Stomach (tissue), 8 donors: ENCODE measurements at regions not wholly inside any gene's neighbourhood (a gene's known extent, or its start where the extent isn't known, plus 50 kb on each side); places are given as distances from the start of the nearest gene placed in this dataset.

Source experiments
- DNase-seq, 2 donors: peaks; one replicate each; pipeline versions ENCODE4 v3.0.0 to v3.0.0-alpha.2; 2013 to 2019
- H3K27ac ChIP-seq, 5 donors: fragments of 200-600 bp in 4 of 5; sonication (generic) in 4 of 5; one replicate each; pipeline ENCODE4 v1.5.1; 2013 to 2019; ENCODE audit warnings: mild to moderate bottlenecking in 1 of 5, moderate library complexity in 1 of 5
- H3K27me3 ChIP-seq, 3 donors: fragments of 200-600 bp; sonication (generic); one replicate each; pipeline ENCODE4 v1.5.1; 2017 to 2019; ENCODE audit warnings: mixed run types in 1 of 3
- H3K36me3 ChIP-seq, 4 donors: fragments of 200-600 bp; sonication (generic); 1 replicate in 3 of 4; 2 replicates in 1 of 4; pipeline ENCODE4 v1.5.1; 2016 to 2019
- H3K4me1 ChIP-seq, 4 donors: fragments of 200-600 bp; sonication (generic); one replicate each; pipeline ENCODE4 v1.5.1; 2016 to 2019
- H3K4me3 ChIP-seq, 4 donors: fragments of 200-600 bp; sonication (generic) in 3 of 4; one replicate each; pipeline ENCODE4 v1.5.1; 2016 to 2019; ENCODE audit warnings: mild to moderate bottlenecking in 1 of 4
- H3K9me3 ChIP-seq, 4 donors: fragments of 200-600 bp; sonication (generic); one replicate each; pipeline ENCODE4 v1.5.1; 2016 to 2019
- CTCF ChIP-seq, 7 experiments: fragments of 450-650 bp in 4 of 7; fragments of 200-600 bp in 3 of 7; sonication (generic) in 3 of 7; IDR thresholded peaks; one replicate each; pipeline ENCODE4 v1.5.1; 2016 to 2019; ENCODE audit warnings: antibody characterized with exemption in 7 of 7, control low read depth in 2 of 7, mild to moderate bottlenecking in 1 of 7
- EP300 ChIP-seq: sonication (generic); formaldehyde crosslinking; IDR thresholded peaks from one replicate; pipeline ENCODE4 v1.6.1; 2017; ENCODE audit warnings: antibody characterized with exemption
- POLR2A ChIP-seq, 4 donors: fragments of 450-650 bp; IDR thresholded peaks; one replicate each; pipeline ENCODE4 v1.6.1; 2016; ENCODE audit warnings: antibody characterized with exemption in 4 of 4, control low read depth in 2 of 4, mild to moderate bottlenecking in 1 of 4, moderate library complexity in 1 of 4
- POLR2AphosphoS5 ChIP-seq, 3 donors: sonication (generic); formaldehyde crosslinking; IDR thresholded peaks; one replicate each; pipeline ENCODE4 v1.6.1; 2016; ENCODE audit warnings: antibody characterized with exemption in 3 of 3
- WGBS, 5 donors: extraction: QIAGEN DNeasy Blood & Tissue Kit in 3 of 5; methylation state at CpG; one replicate each; pipeline versions ENCODE4 v1.1.5 to v1.1.7; 2013 to 2018; 5-methylcytosine and 5-hydroxymethylcytosine counted together
- intact Hi-C: fragments of 100-400 bp; cut with DNase I; formaldehyde crosslinking; loops from one replicate; pipeline ENCODE4 v1.15.1; 2023; ENCODE audit warnings: low total_unique reads
- donor health status: healthy with polysubstance abuse.
- donor health status: Bipolar disorder and iron deficiency.
- donor health status: healthy.

- H3K27me3 ChIP-seq, result no peaks in the 10 kb centered on the region
- intact Hi-C loops, result no loop called here
- H3K9me3 ChIP-seq, result no peaks in the 10 kb centered on the region
- no peak overlapping the region for H3K4me3 ChIP-seq
- no peak overlapping the region for H3K27ac ChIP-seq
- H3K36me3 ChIP-seq, result no peaks in the 10 kb centered on the region
- TF ChIP-seq CTCF (IDR thresholded peaks at IDR 0.05) (no peak), EP300 (no peak), POLR2AphosphoS5 (IDR thresholded peaks at IDR 0.05) (no peak), POLR2A (IDR thresholded peaks at IDR 0.05) (no peak)
- WGBS, 5 donors, result 42 to 58% (median 50%) methylated on average over 5 of the region's 5 CpGs
- H3K4me1 ChIP-seq, result peaks cover 0 to 7% (median 2%) of the 10 kb centered on the region in 4 donors
- no peak for DNase-seq
Measured at GRCh38 chr5:115360046-115360685, 63.7 kb upstream of the CCDC112 start.

- Histone ChIP-seq H3K27me3 (no peaks in the 10 kb centered on the region), H3K27ac (no peak overlapping the region), H3K4me1 (peaks cover 0 to 7% (median 2%) of the 10 kb centered on the region in 4 donors), H3K36me3 (no peaks in the 10 kb centered on the region), H3K9me3 (peaks cover 0 to 7% (median 6%) of the 10 kb centered on the region in 4 donors), H3K4me3 (no peak overlapping the region)
- intact Hi-C loops, result no loop called here
- TF ChIP-seq POLR2AphosphoS5 (IDR thresholded peaks at IDR 0.05) (no peak), EP300 (no peak), POLR2A (IDR thresholded peaks at IDR 0.05) (no peak), CTCF (IDR thresholded peaks at IDR 0.05) (no peak)
- 73 to 85% (median 80%) methylated on average over 4 of the region's 4 CpGs for WGBS, 5 donors
- DNase-seq, result no peak
Measured at GRCh38 chr5:115355767-115356381, 59.4 kb upstream of the CCDC112 start.

GRCh38 chr5:115355095-115355494 lies 58.6 kb upstream of the CCDC112 start:
- no peaks in the 10 kb centered on the region for H3K27me3 ChIP-seq
- 14 to 46% (median 30%) methylated on average over 1 of the region's 1 CpG for WGBS, 5 donors
- intact Hi-C loops, result no loop called here
- no peak for DNase-seq
- TF ChIP-seq POLR2AphosphoS5 (IDR thresholded peaks at IDR 0.05), result no peak
- TF ChIP-seq CTCF (IDR thresholded peaks at IDR 0.05), result no peak
- TF ChIP-seq POLR2A (IDR thresholded peaks at IDR 0.05), result no peak
- no peak for TF ChIP-seq EP300
- peaks cover 0 to 4% (median under 1%) of the 10 kb centered on the region in 4 donors for H3K4me1 ChIP-seq
- no peak overlapping the region for H3K27ac ChIP-seq
- no peaks in the 10 kb centered on the region for H3K36me3 ChIP-seq
- H3K9me3 ChIP-seq, result peaks cover 0 to 7% (median 6%) of the 10 kb centered on the region in 4 donors
- no peak overlapping the region for H3K4me3 ChIP-seq

GRCh38 chr5:115354246-115354645 lies 57.8 kb upstream of the CCDC112 start:
- Histone ChIP-seq H3K9me3 (peaks cover 0 to 7% (median 6%) of the 10 kb centered on the region in 4 donors), H3K4me1 (peaks cover 0 to 6% (median 5%) of the 10 kb centered on the region in 4 donors), H3K27me3 (no peaks in the 10 kb centered on the region), H3K36me3 (no peaks in the 10 kb centered on the region), H3K27ac (no peak overlapping the region), H3K4me3 (no peak overlapping the region)
- DNase-seq, result no peak
- TF ChIP-seq EP300, result no peak
- TF ChIP-seq POLR2A (IDR thresholded peaks at IDR 0.05), result no peak
- TF ChIP-seq POLR2AphosphoS5 (IDR thresholded peaks at IDR 0.05), result no peak
- TF ChIP-seq CTCF (IDR thresholded peaks at IDR 0.05), result no peak
- intact Hi-C loops, result no loop called here
- WGBS, 5 donors, result 46 to 62% (median 49%) methylated on average over 5 of the region's 5 CpGs
